ENCODE measurements at regions not wholly inside any gene's neighbourhood (a gene's known extent, or its start where the extent isn't known, plus 50 kb on each side); places are given as distances from the start of the nearest gene placed in this dataset.

GRCh38 chr9:84190411-84190810, 150.1 kb downstream of the SLC28A3 start:
- DNase-seq (ENCODE audit: low read depth in 1 of 2, low spot score in 1 of 2) = no peak
- POLR2A ChIA-PET = no interaction called here
- no peak overlapping the region for H3K27ac ChIP-seq
- H3K4me1 ChIP-seq = no peaks in the 10 kb centered on the region
- H3K4me2 ChIP-seq = no peak overlapping the region
- no peak for ATAC-seq
- CTCF ChIA-PET = interaction anchor here (1.6 kb wide), 1 partner anchor 17 kb away, joined by 6 read pairs; no protein-coding TSS in a partner anchor
- 60% methylated on average over 2 of the region's 2 CpGs for WGBS (ENCODE audit: missing lambda C conversion rate)
- TF ChIP-seq KDM1A (IDR thresholded peaks at IDR 0.05; ENCODE audit: low read depth) (no peak), CTCF (IDR thresholded peaks at IDR 0.05) (no peak), BCL3 (IDR thresholded peaks at IDR 0.05) (no peak), NR3C1 (IDR thresholded peaks at IDR 0.05) (no peak)
- no peak for FAIRE-seq
- H3K4me3 ChIP-seq = no peak overlapping the region
- H3K9me3 ChIP-seq = no peaks in the 10 kb centered on the region

GRCh38 chr9:84206801-84207370, 133.7 kb downstream of the SLC28A3 start:
- H3K4me2 ChIP-seq = no peak overlapping the region
- FAIRE-seq (no peak), ATAC-seq (peak; percentile 60 to 67; a peak in 4 of 6 replicates)

GRCh38 chr9:84207491-84207951, 133.0 kb downstream of the SLC28A3 start:
- FAIRE-seq = no peak
- WGBS (ENCODE audit: missing lambda C conversion rate) = 52% methylated on average over 6 of the region's 6 CpGs
- no peaks in the 10 kb centered on the region for H3K9me3 ChIP-seq
- ChIA-PET POLR2A (no interaction called here), CTCF (interaction anchor here (1.1 kb wide), 1 partner anchor 53 kb away, joined by 3 read pairs; no protein-coding TSS in a partner anchor)
- H3K4me2 ChIP-seq = no peak overlapping the region
- no peak overlapping the region for H3K27ac ChIP-seq
- H3K4me1 ChIP-seq = no peaks in the 10 kb centered on the region
- ATAC-seq = no peak
- no peak for DNase-seq (ENCODE audit: low read depth in 1 of 2, low spot score in 1 of 2)
- no peak overlapping the region for H3K4me3 ChIP-seq
- TF ChIP-seq ELK1 (IDR thresholded peaks at IDR 0.05; ENCODE audit: low read depth, low read length) (no peak), RAD21 (conservative IDR thresholded peaks at IDR 0.05 in 1 of 2, IDR thresholded peaks at IDR 0.05 in 1 of 2) (no peak), POLR2A (IDR thresholded peaks at IDR 0.05; ENCODE audit: low read length) (no peak), MAZ (IDR thresholded peaks at IDR 0.05; ENCODE audit: borderline replicate concordance, low read depth, low read length) (no peak), HOXA7 (CRISPR knock-in tag; IDR thresholded peaks at IDR 0.05) (no peak), BHLHE40 (IDR thresholded peaks at IDR 0.05; ENCODE audit: low read depth, low read length) (no peak), NPAS2 (CRISPR knock-in tag; IDR thresholded peaks at IDR 0.05; ENCODE audit: borderline replicate concordance) (no peak), BCL3 (IDR thresholded peaks at IDR 0.05) (no peak), HMGXB4 (CRISPR knock-in tag; IDR thresholded peaks at IDR 0.05; ENCODE audit: borderline replicate concordance) (no peak), HEYL (CRISPR knock-in tag; IDR thresholded peaks at IDR 0.05) (no peak), MYC (IDR thresholded peaks at IDR 0.05; ENCODE audit: borderline replicate concordance, low read length) (no peak), NR3C1 (IDR thresholded peaks at IDR 0.05) (no peak)

More at GRCh38 chr9:84206801-84207370, 133.7 kb downstream of the SLC28A3 start:
- no peaks in the 10 kb centered on the region for H3K4me1 ChIP-seq
- DNase-seq (ENCODE audit: low read depth in 1 of 2, low spot score in 1 of 2) = no peak
- no peak overlapping the region for H3K4me3 ChIP-seq
- TF ChIP-seq E2F6 (IDR thresholded peaks at IDR 0.05; ENCODE audit: borderline replicate concordance, low read depth) (no peak), SREBF2 (IDR thresholded peaks at IDR 0.05) (no peak), CTCF (IDR thresholded peaks at IDR 0.05) (no peak), RARB (CRISPR knock-in tag; IDR thresholded peaks at IDR 0.05) (no peak), FOXS1 (CRISPR knock-in tag; IDR thresholded peaks at IDR 0.05) (no peak), HDAC2 (IDR thresholded peaks at IDR 0.05) (no peak), NFE2L2 (conservative IDR thresholded peaks at IDR 0.05; ENCODE audit: low read length) (no peak), ZFP36 (IDR thresholded peaks at IDR 0.05; ENCODE audit: borderline replicate concordance, partially characterized antibody) (no peak)
- ChIA-PET CTCF (interaction anchor here (1.1 kb wide), 1 partner anchor 54 kb away, joined by 3 read pairs; no protein-coding TSS in a partner anchor), POLR2A (no interaction called here)
- WGBS (ENCODE audit: missing lambda C conversion rate) = 24% methylated on average over 8 of the region's 9 CpGs
- H3K27ac ChIP-seq = no peak overlapping the region
- H3K9me3 ChIP-seq = no peaks in the 10 kb centered on the region

Data from A549 (cell line).